ENCODE measurements at regions not wholly inside any gene's neighbourhood (a gene's known extent, or its start where the extent isn't known, plus 50 kb on each side); places are given as distances from the start of the nearest gene placed in this dataset.

- no peak for DNase-seq (ENCODE audit: low spot score)
Observed at GRCh38 chr6:164021589-164022250, 607.2 kb downstream of the QKI start.

- no peak for DNase-seq (ENCODE audit: low spot score)
Observed at GRCh38 chr6:164020142-164020541, 605.6 kb downstream of the QKI start.

DNA sequence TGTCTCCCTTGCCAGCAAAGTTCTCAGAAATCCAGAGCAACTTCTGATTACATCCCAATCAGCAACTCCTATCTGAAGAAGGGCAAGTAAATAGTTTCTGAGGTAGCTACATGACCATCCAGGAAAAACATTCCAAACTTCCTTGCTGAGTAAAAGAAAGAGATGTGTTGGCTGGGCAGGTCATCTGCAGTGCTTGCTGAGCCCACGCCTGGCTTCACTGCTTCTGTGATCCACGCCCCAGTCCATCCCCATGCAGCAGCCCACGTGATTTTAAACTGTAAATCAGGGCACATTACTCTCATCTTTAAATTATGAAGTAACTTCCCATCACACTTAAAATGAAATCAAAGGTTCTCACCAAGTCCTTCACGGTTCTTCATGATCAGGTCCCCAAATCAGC, 603.6 kb downstream of the QKI start:
- DNase-seq (ENCODE audit: low spot score), result no peak

DNA sequence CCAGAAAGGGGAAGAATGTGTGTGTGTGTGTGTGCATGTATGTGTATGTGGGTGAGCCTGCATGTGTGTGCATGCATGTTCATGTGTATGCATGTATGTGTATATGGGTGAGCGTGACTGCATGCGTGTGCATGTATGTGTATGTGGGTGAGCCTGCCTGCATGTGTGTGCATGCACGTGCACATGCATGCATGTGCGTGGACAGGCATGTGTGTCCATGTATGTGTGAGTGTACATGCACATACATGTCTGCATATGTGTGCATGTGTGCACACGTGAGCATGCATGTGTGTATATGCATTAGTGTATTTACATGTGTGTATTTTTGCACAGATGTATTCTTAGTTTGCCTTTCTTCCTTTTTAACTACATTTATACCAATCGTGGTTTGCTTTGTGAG, 601.5 kb downstream of the QKI start:
- DNase-seq (ENCODE audit: low spot score), result no peak

DNA sequence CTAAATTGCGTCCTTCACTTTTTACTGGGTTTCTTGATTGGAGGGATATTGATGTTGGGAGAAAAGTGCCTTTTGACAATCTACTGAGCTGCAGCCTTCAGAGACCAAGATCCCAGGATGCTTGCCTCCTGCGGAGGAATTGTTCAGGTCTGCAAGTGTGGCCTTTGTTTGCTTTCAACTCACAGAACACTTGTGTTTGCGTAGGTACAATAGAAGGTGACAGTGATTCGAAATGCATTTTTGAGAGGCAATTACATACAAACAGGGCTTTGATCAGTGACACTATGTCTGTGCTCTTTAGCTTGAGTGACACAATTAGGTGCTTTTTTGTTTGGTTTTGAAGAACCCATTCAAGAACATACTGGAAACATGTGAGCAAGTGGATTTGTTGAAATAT, 600.6 kb downstream of the QKI start:
- no peak for DNase-seq (ENCODE audit: low spot score)

DNA sequence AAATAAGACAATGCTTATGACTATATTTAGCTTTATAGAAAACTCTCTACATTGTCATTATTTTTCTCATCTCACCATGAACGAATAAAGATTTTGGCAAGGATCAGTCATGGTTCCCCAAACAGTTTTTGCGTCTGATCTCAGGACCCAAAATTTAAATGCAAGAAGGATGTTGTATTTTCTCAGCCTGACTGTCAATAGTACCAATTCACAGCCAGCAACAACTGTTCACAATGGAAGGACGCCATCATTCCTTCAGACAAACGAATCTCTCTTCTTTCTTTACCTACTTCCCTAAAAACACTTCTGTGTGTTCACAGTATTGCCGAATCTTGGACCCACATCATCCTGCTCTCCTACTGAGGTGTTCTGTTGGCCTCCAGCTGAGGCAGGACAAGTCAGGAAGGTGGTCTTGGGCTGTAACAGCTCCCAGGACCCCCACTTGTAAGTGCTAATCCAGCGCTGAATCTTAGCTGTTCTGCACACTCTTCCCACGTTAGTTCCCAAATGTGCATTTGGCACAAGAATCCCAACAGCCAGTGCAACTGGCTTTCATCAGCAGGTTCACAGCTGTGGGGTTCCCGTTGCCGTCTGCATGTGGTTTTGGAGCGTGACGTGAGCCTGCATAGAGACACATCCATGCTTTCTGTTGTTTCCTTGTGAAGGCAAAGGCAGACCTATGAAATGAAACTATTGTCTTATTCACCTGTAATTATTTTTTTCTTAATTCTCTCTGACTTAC, 600.0 kb downstream of the QKI start:
- no peak for DNase-seq (ENCODE audit: low spot score)

DNA sequence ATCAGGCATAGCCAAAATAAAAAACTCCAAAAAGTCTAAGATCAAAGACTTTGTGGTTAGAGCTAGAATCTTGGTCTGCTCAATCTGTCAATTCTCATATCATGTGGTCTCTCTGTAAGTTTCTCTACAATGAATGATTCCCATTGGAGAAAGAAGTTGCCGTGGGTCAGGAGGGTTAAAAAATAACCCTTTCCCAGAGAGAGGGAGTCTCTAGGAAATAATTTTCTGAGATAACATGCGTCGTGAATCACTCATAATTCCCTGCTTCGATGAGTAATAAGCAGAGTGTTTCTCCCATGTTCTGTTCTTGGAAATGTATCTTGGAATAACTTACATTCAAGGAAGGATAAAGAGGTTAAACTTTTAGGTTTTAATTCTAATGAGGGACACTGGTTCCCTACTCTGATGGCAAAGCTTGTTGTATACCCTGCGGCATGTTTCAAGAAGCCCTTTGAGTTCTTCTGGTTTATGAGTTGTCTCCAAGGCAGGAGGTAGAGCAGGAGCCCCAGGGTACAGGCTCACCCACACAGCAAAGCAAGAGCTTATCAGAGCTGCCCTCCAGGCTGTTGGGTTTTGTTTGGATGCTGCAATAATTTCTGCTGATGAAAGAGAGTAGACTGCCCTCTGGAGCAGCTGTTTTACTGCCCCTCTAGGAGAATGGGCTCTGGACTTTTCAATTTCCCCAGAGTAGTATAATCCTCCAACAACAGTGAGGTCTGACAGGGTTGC, 599.1 kb downstream of the QKI start:
- DNase-seq (ENCODE audit: low spot score), result no peak

- no peak for DNase-seq (ENCODE audit: low spot score)
Observed at GRCh38 chr6:164011321-164011720, 596.8 kb downstream of the QKI start.

DNA sequence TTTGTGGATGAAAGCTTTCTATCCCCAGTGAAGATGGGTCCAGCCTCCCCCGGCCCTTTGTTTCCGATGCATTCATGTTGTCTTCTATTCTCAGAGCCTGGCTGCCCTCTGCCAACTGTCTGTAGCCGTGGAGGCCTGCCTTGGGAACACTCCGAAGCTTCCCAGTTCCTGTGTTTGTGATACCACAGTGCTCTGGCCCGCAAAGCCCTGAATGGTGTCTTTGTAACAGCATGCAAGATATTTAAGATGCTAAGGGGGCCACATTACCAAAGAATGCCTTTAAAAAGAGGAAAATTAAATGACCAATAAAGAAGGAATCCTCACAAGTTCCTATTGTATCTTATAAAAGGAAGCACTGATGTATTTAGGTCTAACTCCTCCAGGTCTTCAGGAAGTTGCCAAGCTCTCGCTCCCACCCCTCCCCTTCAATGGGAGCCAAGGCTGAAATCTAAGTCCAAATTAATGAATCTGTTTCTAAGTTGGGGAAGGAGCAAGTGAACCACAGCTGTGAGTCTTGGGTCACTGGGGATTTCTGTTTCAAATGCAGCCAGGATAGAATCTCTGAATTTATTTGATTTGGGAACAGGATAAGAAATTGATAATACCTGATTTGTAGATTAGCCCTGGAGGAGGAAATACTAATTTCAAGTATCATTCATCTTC, 596.1 kb downstream of the QKI start:
- DNase-seq (ENCODE audit: low spot score), result no peak

- no peak for DNase-seq (ENCODE audit: low spot score)
Observed at GRCh38 chr6:164008902-164009301, 594.4 kb downstream of the QKI start.

DNA sequence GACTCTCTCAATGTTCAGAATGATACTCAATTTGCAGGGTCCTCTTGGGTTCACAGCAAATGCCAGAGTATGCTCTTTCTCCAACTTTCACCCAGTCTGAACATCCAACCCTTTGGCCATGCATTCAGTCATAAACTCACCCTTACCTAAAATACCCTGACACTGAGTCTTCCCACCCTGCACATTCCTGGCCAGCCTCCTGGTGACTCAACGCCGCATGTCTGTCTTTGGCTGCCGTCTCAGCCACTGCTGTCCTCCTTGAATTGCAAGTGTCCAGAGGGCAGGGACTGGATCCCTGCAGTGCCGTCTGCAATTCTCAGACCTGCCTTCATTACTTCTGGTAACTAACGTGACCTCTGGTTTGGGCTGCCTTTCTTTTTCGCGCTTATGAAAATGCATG, 593.4 kb downstream of the QKI start:
- DNase-seq (ENCODE audit: low spot score), result no peak

GRCh38 chr6:164006459-164006858, 591.9 kb downstream of the QKI start:
- DNase-seq (ENCODE audit: low spot score), result no peak

DNA sequence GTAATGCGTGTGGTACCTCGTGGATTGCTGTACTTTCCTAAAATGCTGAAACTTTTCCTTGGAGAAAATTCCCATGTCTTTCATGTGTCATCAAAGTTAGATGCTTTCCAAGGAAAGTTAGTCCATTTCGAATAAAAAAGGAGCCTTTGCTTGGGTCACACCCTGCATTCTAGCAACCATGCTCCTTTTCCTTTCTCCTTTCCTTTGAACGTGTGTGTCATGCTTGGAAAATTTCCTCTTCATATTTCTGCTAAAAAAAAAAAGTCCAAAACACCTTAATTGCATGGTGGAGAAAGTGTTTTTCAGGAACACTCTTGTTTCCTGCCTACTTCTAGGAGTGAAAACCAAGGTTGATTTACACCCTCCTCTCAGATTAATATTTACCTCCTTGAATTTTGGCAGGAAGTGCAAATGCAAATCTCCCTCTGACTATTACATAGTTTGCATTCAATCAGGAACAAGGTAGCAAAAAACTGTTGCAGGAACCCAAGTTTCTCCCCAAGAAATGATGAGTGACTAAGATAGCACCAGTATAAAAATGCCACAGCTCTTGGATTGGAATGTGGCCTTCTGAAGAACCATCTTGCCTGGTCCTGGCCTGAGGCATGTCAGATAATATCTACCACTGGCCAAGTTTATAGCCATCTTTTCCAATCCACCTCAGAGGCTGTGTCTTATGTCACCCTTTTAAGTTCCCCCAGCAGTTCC, 590.6 kb downstream of the QKI start:
- peak; percentile 22 for DNase-seq (ENCODE audit: low spot score)

- no peak for DNase-seq (ENCODE audit: low spot score)
Observed at GRCh38 chr6:164000276-164000675, 585.8 kb downstream of the QKI start.

GRCh38 chr6:163999475-164000125, 585.1 kb downstream of the QKI start:
- DNase-seq (ENCODE audit: low spot score), result no peak

DNA sequence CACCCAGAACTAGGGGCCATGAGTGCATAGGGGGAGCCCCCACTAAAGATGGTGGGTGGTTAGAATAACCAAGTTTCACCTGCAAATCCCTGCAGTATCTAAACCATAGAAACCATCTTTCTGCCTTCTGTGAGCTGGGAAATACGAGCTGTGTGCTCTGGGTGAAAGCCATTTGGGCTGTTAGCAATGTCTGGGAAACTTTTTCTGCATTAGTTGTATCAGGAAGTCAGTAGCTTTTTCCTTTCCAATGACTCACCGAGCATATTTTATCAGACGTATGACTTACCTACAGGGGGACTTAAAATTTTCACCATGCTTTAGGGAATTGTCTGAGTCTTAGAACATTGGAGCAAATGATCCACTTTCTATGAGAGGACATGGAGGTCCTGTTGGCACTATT, 584.0 kb downstream of the QKI start:
- DNase-seq (ENCODE audit: low spot score), result peak; percentile 50

DNA sequence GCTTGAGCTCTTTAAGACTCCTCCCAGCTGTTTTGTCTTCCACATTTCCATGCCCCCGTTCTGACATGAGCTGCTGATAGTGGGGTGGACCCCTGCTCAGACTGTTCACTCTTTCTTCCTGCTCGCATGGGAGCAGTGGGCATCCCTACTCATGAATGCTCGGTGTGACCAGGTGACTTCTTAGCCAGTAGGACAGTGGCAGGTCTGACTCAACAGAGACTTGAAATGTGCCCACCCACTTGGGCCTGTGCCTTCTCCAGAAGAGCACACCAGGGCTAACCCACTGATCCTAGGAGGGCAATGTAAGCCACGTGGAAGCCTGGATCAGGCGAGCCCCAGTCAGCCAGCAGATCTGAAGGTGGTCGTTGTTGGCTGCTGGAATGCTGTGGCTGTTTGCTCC, 582.0 kb downstream of the QKI start:
- no peak for DNase-seq (ENCODE audit: low spot score)

- DNase-seq (ENCODE audit: low spot score), result no peak
Observed at GRCh38 chr6:163994566-163994965, 580.0 kb downstream of the QKI start.

DNA sequence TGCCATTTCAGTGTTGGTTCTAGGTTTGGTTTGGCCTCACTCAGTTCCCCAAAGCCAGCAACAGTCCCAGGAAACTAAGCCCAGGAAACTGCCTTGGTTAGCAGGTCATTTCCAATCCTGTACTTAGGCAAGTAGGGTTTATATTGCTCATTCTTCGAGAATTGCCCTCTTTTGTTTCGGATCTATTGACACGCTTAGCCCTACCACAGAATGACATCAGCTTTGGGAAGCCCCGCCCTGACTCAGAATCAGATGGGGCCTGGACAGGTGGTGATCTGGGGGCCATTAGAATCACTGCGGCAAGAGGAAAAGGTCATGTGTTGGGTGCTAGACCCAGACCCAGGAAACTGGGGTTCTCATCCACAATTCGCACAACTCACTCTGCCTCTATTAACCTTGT, 578.2 kb downstream of the QKI start:
- no peak for DNase-seq (ENCODE audit: low spot score)

DNA sequence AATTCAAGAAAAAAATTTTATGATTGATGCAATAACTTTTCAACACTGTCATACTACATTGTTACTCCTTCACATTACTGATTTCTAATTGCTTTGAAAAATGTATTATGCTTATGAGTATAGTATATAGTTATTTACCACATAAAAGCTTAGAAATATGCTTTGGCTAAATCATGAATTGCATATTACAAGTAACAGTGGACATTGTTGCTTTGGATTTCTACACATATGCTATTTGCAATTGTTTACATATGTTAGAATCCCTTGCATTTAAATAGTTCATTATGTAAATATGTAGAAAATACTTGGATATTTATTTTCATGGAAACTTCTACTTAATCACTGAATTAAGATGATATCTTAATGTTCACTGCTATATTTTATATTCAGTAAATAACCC, 577.5 kb downstream of the QKI start:
- DNase-seq (ENCODE audit: low spot score), result no peak

GRCh38 chr6:163991321-163991720, 576.8 kb downstream of the QKI start:
- DNase-seq (ENCODE audit: low spot score), result no peak

DNA sequence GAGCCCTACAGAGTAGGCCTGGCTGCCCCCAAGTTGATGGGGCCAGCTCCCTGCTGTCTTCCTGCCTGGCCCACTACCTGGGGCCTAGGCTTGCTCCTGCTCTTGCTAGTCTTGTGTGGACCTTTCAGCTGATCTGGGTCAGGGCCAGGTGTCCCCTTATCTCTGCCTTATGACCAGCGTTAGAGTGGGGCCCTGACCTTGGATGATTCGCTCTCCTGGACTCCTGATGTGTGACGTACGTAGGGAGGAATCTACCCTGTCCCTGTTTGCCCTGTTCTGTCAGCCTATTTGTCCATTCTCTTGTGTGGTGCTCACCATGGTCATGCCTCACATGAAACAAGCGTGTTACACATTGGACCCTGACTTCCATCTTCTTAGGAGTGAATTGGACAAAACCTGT, 571.8 kb downstream of the QKI start:
- DNase-seq (ENCODE audit: low spot score), result no peak
